NB4 (cell line): ENCODE measurements at regions not wholly inside any gene's neighbourhood (a gene's known extent, or its start where the extent isn't known, plus 50 kb on each side); places are given as distances from the start of the nearest gene placed in this dataset.

Experiments used
- CTCF ChIP-seq: IDR thresholded peaks from one replicate; pipeline ENCODE4 v1.5.1; 2012; ENCODE audit warnings: low read depth, low read length
- POLR2A ChIP-seq: IDR thresholded peaks from 2 replicates; pipeline ENCODE4 v1.6.1; 2011; ENCODE audit warnings: mild to moderate bottlenecking; ENCODE audit not compliant: insufficient read length; ENCODE audit errors: extremely low read depth

GRCh38 chr1:68889471-68889870, 392.6 kb upstream of the DEPDC1 start:
- TF ChIP-seq POLR2A (no peak), CTCF (no peak)
